ES-I3 (cell line): ENCODE measurements at regions not wholly inside any gene's neighbourhood (a gene's known extent, or its start where the extent isn't known, plus 50 kb on each side); places are given as distances from the start of the nearest gene placed in this dataset.

ENCODE experiments used
- H3K36me3 ChIP-seq: 2 replicates; pipeline ENCODE4 v1.6.1; 2013; ENCODE audit warnings: mild to moderate bottlenecking, low read length, control low read depth, moderate library complexity; ENCODE audit not compliant: insufficient read depth
- H3K4me1 ChIP-seq: 2 replicates; pipeline ENCODE4 v1.6.1; 2013; ENCODE audit warnings: mild to moderate bottlenecking, control low read depth, low read length; ENCODE audit not compliant: insufficient read depth
- H3K9ac ChIP-seq: 2 replicates; pipeline ENCODE4 v1.6.1; 2013; ENCODE audit warnings: low read depth, mild to moderate bottlenecking, low read length, moderate library complexity
- H3K9me3 ChIP-seq: 2 replicates; pipeline ENCODE4 v1.6.1; 2013; ENCODE audit warnings: mild to moderate bottlenecking, low read length, moderate library complexity; ENCODE audit not compliant: control insufficient read depth, insufficient read depth

GRCh38 chr15:31845791-31846190, 184.5 kb upstream of the CHRNA7 start:
- Histone ChIP-seq H3K4me1 (no peaks in the 10 kb centered on the region), H3K9me3 (no peaks in the 10 kb centered on the region)

GRCh38 chr15:31847961-31848360, 182.4 kb upstream of the CHRNA7 start:
- no peak overlapping the region for H3K9ac ChIP-seq
- no peaks in the 10 kb centered on the region for H3K4me1 ChIP-seq
- no peaks in the 10 kb centered on the region for H3K36me3 ChIP-seq
- H3K9me3 ChIP-seq = no peaks in the 10 kb centered on the region; the same call in 1 of the 2 replicates

More at GRCh38 chr15:31845791-31846190, 184.5 kb upstream of the CHRNA7 start:
- Histone ChIP-seq H3K36me3 (no peaks in the 10 kb centered on the region), H3K9ac (no peak overlapping the region)

- Histone ChIP-seq H3K9me3 (no peaks in the 10 kb centered on the region; the same call in 1 of the 2 replicates), H3K4me1 (no peaks in the 10 kb centered on the region), H3K9ac (no peak overlapping the region), H3K36me3 (no peaks in the 10 kb centered on the region)
These were observed 181.7 kb upstream of the CHRNA7 start for GRCh38 chr15:31848621-31849020.

GRCh38 chr15:31852933-31853799, 177.1 kb upstream of the CHRNA7 start:
- no peaks in the 10 kb centered on the region; the same call in 1 of the 2 replicates for H3K4me1 ChIP-seq
- no peak overlapping the region for H3K9ac ChIP-seq
- H3K9me3 ChIP-seq = peaks cover 10% of the 10 kb centered on the region
- H3K36me3 ChIP-seq = no peaks in the 10 kb centered on the region

- no peak overlapping the region for H3K9ac ChIP-seq
- H3K9me3 ChIP-seq = peaks cover 10% of the 10 kb centered on the region
- no peaks in the 10 kb centered on the region for H3K36me3 ChIP-seq
- H3K4me1 ChIP-seq = no peaks in the 10 kb centered on the region; the same call in 1 of the 2 replicates
These were observed 173.7 kb upstream of the CHRNA7 start for GRCh38 chr15:31856581-31856980.

- peaks cover 10% of the 10 kb centered on the region for H3K9me3 ChIP-seq
- no peaks in the 10 kb centered on the region; the same call in 1 of the 2 replicates for H3K4me1 ChIP-seq
- no peaks in the 10 kb centered on the region for H3K36me3 ChIP-seq
- H3K9ac ChIP-seq = no peak overlapping the region
These were observed 173.1 kb upstream of the CHRNA7 start for GRCh38 chr15:31857194-31857593.

GRCh38 chr15:31858026-31858425, 172.3 kb upstream of the CHRNA7 start:
- Histone ChIP-seq H3K4me1 (no peaks in the 10 kb centered on the region; the same call in 1 of the 2 replicates), H3K9ac (no peak overlapping the region), H3K36me3 (no peaks in the 10 kb centered on the region), H3K9me3 (peaks cover 10% of the 10 kb centered on the region)

- H3K9ac ChIP-seq = no peak overlapping the region
- H3K9me3 ChIP-seq = no peaks in the 10 kb centered on the region
- H3K36me3 ChIP-seq = no peaks in the 10 kb centered on the region
- H3K4me1 ChIP-seq = 0 out of 2 replicates have a peak, but pooled peaks cover 3% of the 10 kb centered on the region
These were observed 164.1 kb upstream of the CHRNA7 start for GRCh38 chr15:31866248-31866647.

GRCh38 chr15:31867536-31868442, 162.5 kb upstream of the CHRNA7 start:
- H3K9me3 ChIP-seq = no peaks in the 10 kb centered on the region
- no peaks in the 10 kb centered on the region for H3K36me3 ChIP-seq
- 0 out of 2 replicates have a peak, but pooled peaks cover 3% of the 10 kb centered on the region for H3K4me1 ChIP-seq
- H3K9ac ChIP-seq = no peak overlapping the region

- no peaks in the 10 kb centered on the region for H3K36me3 ChIP-seq
- H3K9me3 ChIP-seq = no peaks in the 10 kb centered on the region
- 0 out of 2 replicates have a peak, but pooled peaks cover 3% of the 10 kb centered on the region for H3K4me1 ChIP-seq
- H3K9ac ChIP-seq = peak overlapping the region; percentile 70; the same call in 1 of the 2 replicates
These were observed 160.5 kb upstream of the CHRNA7 start for GRCh38 chr15:31869686-31870307.

GRCh38 chr15:31870328-31871165, 159.8 kb upstream of the CHRNA7 start, which contains the start of gene OTUD7A:
Gene OTUD7A (minus strand): TSS chr15:31870673.
- no peaks in the 10 kb centered on the region for H3K9me3 ChIP-seq

GRCh38 chr15:31871166-31871886, 159.0 kb upstream of the CHRNA7 start:
- H3K4me1 ChIP-seq = 0 out of 2 replicates have a peak, but pooled peaks cover 3% of the 10 kb centered on the region
- H3K9me3 ChIP-seq = no peaks in the 10 kb centered on the region
- no peaks in the 10 kb centered on the region for H3K36me3 ChIP-seq
- peak overlapping the region; percentile 89 for H3K9ac ChIP-seq

More at GRCh38 chr15:31870328-31871165, 159.8 kb upstream of the CHRNA7 start, which contains the start of gene OTUD7A:
- H3K36me3 ChIP-seq = no peaks in the 10 kb centered on the region
- H3K4me1 ChIP-seq = 0 out of 2 replicates have a peak, but pooled peaks cover 3% of the 10 kb centered on the region
- peak within 1 kb of the TSS; percentile 89 for H3K9ac ChIP-seq

- no peaks in the 10 kb centered on the region for H3K9me3 ChIP-seq
- no peak overlapping the region for H3K9ac ChIP-seq
- no peaks in the 10 kb centered on the region for H3K36me3 ChIP-seq
- 0 out of 2 replicates have a peak, but pooled peaks cover 3% of the 10 kb centered on the region for H3K4me1 ChIP-seq
These were observed 158.4 kb upstream of the CHRNA7 start for GRCh38 chr15:31871887-31872281.
